GM12891 (cell line): ENCODE measurements at regions not wholly inside any gene's neighbourhood (a gene's known extent, or its start where the extent isn't known, plus 50 kb on each side); places are given as distances from the start of the nearest gene placed in this dataset.
"Not testable (repeated sequence)": the region's sequence is repeated elsewhere in the genome, so short reads cannot be mapped to it uniquely, and the experiment has no call there.

Experiments
- DNase-seq: peaks from one replicate; pipeline ENCODE4 v3.0.0; 2011; ENCODE audit warnings: low spot score; ENCODE audit not compliant: insufficient read length
- FAIRE-seq: peaks from 2 replicates; lab custom pipeline; 2011; peaks lifted over from hg19 to GRCh38; lab: Jason Lieb, UNC
- PAX5 ChIP-seq: IDR thresholded peaks from 2 replicates; pipeline ENCODE4 v1.6.1; 2011; ENCODE audit warnings: low read length, moderate library complexity, mild to moderate bottlenecking; ENCODE audit not compliant: insufficient read depth, severe bottlenecking
- POLR2A ChIP-seq: IDR thresholded peaks from 2 replicates; pipeline ENCODE4 v1.6.1; 2011; ENCODE audit warnings: low read depth, low read length, control low read depth
- POLR2AphosphoS5 ChIP-seq: IDR thresholded peaks from 2 replicates; pipeline ENCODE4 v1.6.1; 2011; ENCODE audit warnings: low read depth, low read length, control low read depth
- POU2F2 ChIP-seq: IDR thresholded peaks from 2 replicates; pipeline ENCODE4 v1.6.1; 2011; ENCODE audit warnings: low read depth, mild to moderate bottlenecking, control low read depth, low read length, moderate library complexity
- SPI1 ChIP-seq: IDR thresholded peaks from 2 replicates; pipeline ENCODE4 v1.6.1; 2011; ENCODE audit warnings: low read depth, low read length, control low read depth
- TAF1 ChIP-seq: IDR thresholded peaks from 2 replicates; pipeline ENCODE4 v1.6.1; 2011; ENCODE audit warnings: low read depth, low read length, control low read depth

DNA sequence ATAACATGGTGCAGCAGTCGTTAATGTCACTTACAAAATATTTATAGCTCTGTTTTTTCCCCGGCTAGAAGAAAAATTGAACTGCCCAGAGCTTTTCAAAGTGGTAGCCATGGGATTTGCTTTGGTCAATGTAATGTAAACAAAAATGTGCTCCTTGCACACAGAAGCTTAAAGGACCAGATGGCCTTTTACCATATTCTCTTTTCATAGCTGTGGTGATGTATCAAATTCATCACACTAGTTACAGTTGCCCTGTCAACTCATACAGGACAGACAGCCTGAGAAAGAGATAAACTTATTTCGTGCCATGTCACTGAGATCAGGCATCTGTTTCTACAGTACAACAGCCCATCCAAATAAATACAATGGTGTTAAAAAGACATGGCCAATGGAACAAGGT lies 368.1 kb upstream of the CDH19 start:
- DNase-seq (no peak), FAIRE-seq (no peak)
- TF ChIP-seq SPI1 (no peak), POLR2A (no peak), PAX5 (no peak), POU2F2 (no peak)

DNA sequence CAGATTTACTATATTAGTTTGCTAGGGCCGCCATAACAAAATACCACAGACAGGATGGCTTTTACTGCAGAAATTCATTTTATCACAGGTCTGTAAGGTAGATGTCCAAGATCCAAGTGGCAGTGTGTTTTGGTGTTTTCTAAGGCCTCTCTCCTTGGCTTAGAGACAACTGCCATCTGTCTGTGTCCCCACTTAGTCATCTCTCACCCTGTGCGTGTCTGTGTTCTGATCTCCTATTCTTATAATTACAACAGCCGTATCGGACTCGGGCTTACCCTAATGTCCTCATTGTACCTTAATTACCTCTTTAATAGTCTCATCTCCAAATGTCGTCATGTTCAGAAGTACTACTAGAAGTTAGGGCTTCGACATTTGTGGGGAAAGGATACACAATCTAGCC lies 362.3 kb upstream of the CDH19 start:
- DNase-seq = no peak
- TF ChIP-seq PAX5 = no peak
- TF ChIP-seq POLR2AphosphoS5 = no peak
- TF ChIP-seq POU2F2 = no peak
- TF ChIP-seq TAF1 = no peak
- TF ChIP-seq SPI1 = no peak
- no peak for TF ChIP-seq POLR2A
- no peak for FAIRE-seq

DNA sequence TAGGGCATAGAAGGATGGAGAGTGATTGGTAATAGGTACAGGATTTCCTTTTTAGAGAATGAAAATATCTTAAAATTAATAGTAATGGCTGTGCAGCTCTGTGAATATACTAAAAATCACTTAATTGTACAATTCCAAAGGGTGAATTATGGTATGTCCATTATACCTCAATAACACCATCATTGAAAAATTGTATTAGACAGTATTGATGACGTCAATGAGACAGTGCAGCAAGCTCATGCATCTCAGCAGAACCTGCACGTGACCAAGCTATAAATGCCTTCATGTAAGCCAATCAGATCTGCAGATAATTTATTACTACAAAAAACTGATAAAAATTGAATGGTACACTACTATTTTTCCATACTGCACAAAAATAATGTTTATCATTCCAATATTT lies 354.4 kb upstream of the CDH19 start:
- TF ChIP-seq PAX5 (no peak), POLR2A (no peak), POLR2AphosphoS5 (no peak), TAF1 (no peak), POU2F2 (no peak), SPI1 (no peak)
- no peak for FAIRE-seq

DNA sequence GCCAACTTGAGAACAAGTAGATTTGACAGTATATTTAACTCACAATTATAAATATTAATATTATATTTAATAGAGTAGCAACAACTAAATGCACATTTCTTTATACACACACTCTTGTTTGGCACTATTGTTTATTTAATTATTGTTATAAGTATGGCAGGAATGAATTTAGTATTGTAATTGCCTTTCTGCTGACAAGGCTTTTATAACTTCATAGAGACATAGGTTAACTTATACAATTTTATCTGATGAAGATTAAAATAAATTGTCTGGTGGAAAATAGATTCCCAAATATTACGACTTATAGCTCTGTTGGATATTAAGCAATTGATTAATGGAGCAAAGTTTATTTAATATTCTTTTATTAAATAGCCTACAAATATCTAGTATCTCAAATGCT lies 347.9 kb upstream of the CDH19 start:
- TF ChIP-seq PAX5 = no peak
- no peak for TF ChIP-seq TAF1
- TF ChIP-seq SPI1 = no peak
- TF ChIP-seq POLR2AphosphoS5 = no peak
- TF ChIP-seq POLR2A = no peak
- no peak for TF ChIP-seq POU2F2
- DNase-seq = no peak
- FAIRE-seq = no peak

More for the DNA sequence above, 354.4 kb upstream of the CDH19 start:
- DNase-seq = no peak

DNA sequence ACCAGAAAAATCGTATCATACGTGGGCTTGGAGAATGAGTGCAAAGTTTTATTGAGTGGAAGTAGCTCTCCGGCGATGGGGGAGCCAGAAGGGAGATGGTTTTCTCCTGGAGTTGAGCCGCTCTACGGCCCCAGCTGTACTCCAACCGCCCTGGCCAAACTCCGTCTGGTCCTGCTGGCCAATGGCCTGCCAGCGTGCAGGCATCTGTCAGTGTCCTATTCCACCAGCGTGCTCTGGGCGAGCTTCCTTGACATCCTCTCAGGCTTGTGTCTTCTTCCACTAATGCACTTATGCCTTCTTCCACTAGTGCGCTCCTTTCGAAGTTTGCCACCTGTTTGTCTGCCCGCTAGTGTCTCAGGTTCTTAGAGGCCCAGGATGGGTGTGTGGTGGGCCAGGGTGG lies 345.5 kb upstream of the CDH19 start:
- DNase-seq (no peak), FAIRE-seq (no peak)
- no peak for TF ChIP-seq POU2F2
- no peak for TF ChIP-seq POLR2AphosphoS5
- TF ChIP-seq POLR2A = no peak
- no peak for TF ChIP-seq SPI1
- TF ChIP-seq PAX5 = no peak
- TF ChIP-seq TAF1 = no peak

DNA sequence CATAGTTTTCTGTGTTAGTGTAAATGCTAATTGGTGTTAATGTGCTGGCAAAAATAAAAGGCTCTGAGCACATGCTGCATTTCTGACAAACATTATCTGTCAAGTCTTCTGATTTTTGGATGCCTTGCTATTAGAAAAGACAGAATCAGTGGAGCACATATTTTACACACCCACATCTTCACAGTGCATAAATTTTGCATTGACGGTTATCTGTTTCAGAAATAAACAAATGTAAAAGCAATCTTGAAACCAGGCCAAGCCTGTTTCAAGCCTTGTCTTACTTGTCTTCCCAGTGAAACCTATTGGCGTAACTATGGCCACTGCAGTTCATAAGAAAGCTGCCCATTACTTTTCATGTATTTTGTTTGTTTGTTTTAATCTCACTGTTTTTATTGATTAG lies 333.7 kb upstream of the CDH19 start:
- DNase-seq (no peak), FAIRE-seq (no peak)
- TF ChIP-seq PAX5 (no peak), TAF1 (no peak), POU2F2 (no peak), POLR2A (no peak), SPI1 (no peak), POLR2AphosphoS5 (no peak)

DNA sequence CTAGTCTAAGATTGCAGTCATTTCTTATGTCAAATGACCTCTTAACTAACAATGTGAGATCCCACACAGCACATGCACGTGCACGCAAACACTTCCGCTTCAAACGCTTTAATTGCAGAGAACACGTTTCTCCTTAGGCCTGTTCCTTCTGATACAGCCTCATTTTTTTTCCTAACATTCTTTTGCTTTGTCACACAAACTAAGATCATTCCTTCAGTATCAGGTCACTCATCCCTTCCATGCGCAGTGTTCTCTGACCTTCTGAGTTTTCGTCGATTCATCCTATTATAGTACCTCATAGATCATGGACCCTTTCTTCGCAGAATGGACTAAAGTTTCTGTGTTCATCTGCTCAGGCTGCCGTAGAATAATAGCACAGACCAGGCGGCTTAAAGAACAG lies 327.1 kb upstream of the CDH19 start:
- DNase-seq (no peak), FAIRE-seq (no peak)
- TF ChIP-seq TAF1 = no peak
- TF ChIP-seq POLR2A = no peak
- no peak for TF ChIP-seq POU2F2
- TF ChIP-seq POLR2AphosphoS5 = no peak
- no peak for TF ChIP-seq SPI1
- no peak for TF ChIP-seq PAX5

DNA sequence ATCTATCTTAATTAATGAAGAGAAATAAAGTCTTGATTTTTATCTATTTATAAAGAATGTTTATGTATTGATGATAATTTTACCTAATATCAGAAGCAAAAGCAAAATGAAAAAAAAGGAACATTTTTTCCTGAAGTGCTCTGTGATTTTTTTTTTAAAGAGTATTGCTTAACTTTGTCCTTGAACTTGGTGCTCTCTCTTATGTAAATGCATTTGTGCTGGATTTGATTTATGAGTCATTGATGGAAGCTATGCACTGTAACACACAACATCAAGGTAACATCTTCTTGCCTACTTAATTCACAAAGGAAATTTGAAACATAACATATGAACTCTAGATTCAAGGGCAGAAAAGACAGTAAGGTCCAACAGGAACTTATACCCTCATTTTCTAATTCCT lies 312.9 kb upstream of the CDH19 start:
- TF ChIP-seq POLR2A (no peak), POLR2AphosphoS5 (no peak), SPI1 (no peak), TAF1 (no peak), PAX5 (no peak), POU2F2 (no peak)
- DNase-seq (no peak), FAIRE-seq (no peak)

DNA sequence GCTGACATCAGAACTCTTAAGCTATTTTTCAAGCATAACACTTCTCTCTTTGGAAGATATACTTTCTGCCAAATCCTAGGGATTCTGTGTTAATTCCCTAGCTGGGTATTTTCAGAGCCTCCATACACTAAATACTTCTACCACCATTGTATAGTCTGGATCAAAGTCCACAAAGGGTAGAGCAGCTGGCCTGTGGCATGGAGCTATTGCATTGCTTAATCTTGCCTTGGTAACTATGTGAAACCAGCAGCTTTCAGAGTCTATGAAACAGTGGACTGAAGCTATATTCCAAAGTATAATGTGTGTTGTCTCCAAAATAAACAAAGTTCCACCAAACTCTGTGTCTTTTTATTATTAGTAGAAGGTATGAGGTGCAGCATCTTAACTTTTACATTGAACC lies 296.9 kb upstream of the CDH19 start:
- TF ChIP-seq SPI1 = no peak
- TF ChIP-seq TAF1 = no peak
- TF ChIP-seq POLR2AphosphoS5 = no peak
- TF ChIP-seq PAX5 = no peak
- no peak for TF ChIP-seq POLR2A
- no peak for TF ChIP-seq POU2F2
- DNase-seq = no peak
- FAIRE-seq = no peak

DNA sequence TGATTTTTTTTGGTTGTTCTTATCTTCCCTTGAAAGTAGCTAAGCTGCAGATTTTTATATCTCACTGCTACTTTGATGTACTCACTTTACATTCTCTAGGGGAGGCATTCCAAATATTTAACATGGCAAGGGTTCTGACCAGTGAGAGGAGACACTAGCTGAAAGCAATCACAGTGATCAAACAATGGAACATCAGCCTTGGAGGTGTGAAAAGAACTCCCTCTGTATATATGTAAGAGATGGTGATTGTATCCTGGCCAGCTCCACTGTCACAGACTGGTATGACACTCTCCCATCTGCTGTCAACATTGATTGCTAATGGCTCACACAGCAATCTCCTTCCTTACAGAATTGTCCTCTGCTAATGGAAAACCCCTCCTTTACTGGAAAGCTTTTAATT lies 291.7 kb upstream of the CDH19 start:
- TF ChIP-seq TAF1 (no peak), POU2F2 (no peak), SPI1 (no peak), PAX5 (no peak), POLR2AphosphoS5 (no peak), POLR2A (no peak)
- FAIRE-seq = no peak
- no peak for DNase-seq

DNA sequence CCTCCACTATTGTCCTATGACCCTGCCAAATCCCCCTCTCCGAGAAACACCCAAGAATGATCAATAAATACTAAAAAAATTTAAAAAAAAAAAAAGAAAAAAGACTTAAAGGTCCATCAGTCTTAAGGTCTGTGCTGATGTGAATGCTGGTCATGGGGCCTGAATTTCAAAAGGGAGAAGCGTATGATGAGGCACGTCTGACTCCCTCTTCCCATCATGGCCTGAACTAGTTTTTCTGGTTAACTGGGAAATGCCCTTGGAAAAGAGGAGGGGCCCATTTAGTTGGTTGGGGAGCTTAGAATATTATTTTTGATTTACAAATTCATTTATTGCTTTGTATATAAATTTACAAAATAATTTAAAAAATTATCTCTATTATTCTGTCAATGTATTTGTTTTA lies 291.0 kb upstream of the CDH19 start:
- FAIRE-seq (no peak), DNase-seq (no peak)
- TF ChIP-seq PAX5 (no peak), TAF1 (no peak), POU2F2 (no peak), POLR2A (no peak), POLR2AphosphoS5 (no peak), SPI1 (no peak)

DNA sequence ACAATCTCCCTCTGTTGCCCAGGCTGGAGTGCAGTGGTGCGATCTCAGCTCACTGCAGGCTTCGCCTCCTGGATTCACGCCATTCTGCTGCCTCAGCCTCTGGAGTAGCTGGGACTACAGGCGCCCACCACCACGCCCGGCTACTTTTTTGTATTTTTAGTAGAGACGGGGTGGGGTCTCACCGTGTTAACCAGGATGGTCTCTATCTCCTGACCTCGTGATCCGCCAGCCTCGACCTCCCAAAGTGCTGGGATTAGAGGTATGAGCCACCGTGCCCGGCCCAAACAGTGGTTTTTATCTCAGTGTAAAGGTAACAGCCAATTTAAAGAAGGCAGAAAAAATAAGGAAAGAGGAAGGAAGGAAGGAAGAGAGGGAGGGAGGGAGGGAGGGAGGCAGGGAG lies 288.5 kb upstream of the CDH19 start:
- not testable (repeated sequence) for DNase-seq, FAIRE-seq
